Colonic mucosa (tissue), 4 donors: ENCODE measurements at regions not wholly inside any gene's neighbourhood (a gene's known extent, or its start where the extent isn't known, plus 50 kb on each side); places are given as distances from the start of the nearest gene placed in this dataset.
A peak's percentile ranks its signal among the peaks of the same experiment; 100 is the strongest.

ENCODE experiments used
- DNase-seq: peaks from one replicate; pipeline ENCODE4 v3.0.0-alpha.2; 2020
- H3K27ac ChIP-seq: fragments of 200-600 bp; one replicate; pipeline ENCODE4 v1.8.0; 2021
- H3K27me3 ChIP-seq: fragments of 200-600 bp; one replicate; pipeline ENCODE4 v1.8.0; 2021
- H3K36me3 ChIP-seq: fragments of 200-600 bp; one replicate; pipeline ENCODE4 v1.8.0; 2021
- H3K4me1 ChIP-seq: fragments of 200-600 bp; one replicate; pipeline ENCODE4 v1.8.0; 2021; ENCODE audit warnings: mild to moderate bottlenecking
- H3K4me3 ChIP-seq: fragments of 200-600 bp; one replicate; pipeline ENCODE4 v1.8.0; 2021
- H3K9ac ChIP-seq, 2 donors: one replicate each; pipeline ENCODE4 v1.7.0; 2013; ENCODE audit warnings: control low read depth in 2 of 2, low read depth in 2 of 2, low read length in 2 of 2
- H3K9me3 ChIP-seq: fragments of 200-600 bp; one replicate; pipeline ENCODE4 v1.8.0; 2021
- intact Hi-C: fragments of 100-400 bp; cut with DNase I; formaldehyde crosslinking; loops from one replicate; pipeline ENCODE4 v1.14.1; 2022
- TF ChIP-seq, protein P1 (sequence below): fragments of 200-600 bp; IDR thresholded peaks from one replicate; pipeline ENCODE4 v1.8.0; 2022; ENCODE audit warnings: antibody characterized with exemption, mild to moderate bottlenecking
- donor health status: healthy.
- donor health status: DM: no; HTN: no; CAD: no.
- donor health status: DM: no; HTN: no; CAD: no.

DNA sequence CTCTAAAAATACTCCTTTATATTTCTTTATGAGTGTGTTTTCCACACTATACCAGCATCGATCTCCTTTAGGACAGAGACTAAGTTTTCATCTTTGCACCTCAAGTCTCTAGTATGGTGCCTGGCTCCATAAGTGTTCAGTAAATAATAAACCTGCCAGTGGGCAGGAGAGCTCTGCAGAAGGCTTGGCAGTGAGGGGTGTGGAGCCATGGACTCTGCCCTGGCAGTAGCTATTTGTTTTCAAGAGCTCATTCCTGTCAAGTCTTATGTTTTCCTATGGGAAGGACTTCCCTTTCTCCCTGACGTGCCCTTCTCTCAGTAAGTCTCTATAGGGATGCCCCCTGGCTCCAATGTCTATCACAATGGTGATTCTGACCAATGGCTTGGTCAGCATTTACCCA, 252.2 kb downstream of the PIK3R1 start:
- no peak overlapping the region for H3K27ac ChIP-seq
- peak; percentile 66 for DNase-seq
- TF ChIP-seq, protein P1, sequence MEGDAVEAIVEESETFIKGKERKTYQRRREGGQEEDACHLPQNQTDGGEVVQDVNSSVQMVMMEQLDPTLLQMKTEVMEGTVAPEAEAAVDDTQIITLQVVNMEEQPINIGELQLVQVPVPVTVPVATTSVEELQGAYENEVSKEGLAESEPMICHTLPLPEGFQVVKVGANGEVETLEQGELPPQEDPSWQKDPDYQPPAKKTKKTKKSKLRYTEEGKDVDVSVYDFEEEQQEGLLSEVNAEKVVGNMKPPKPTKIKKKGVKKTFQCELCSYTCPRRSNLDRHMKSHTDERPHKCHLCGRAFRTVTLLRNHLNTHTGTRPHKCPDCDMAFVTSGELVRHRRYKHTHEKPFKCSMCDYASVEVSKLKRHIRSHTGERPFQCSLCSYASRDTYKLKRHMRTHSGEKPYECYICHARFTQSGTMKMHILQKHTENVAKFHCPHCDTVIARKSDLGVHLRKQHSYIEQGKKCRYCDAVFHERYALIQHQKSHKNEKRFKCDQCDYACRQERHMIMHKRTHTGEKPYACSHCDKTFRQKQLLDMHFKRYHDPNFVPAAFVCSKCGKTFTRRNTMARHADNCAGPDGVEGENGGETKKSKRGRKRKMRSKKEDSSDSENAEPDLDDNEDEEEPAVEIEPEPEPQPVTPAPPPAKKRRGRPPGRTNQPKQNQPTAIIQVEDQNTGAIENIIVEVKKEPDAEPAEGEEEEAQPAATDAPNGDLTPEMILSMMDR = no peak

DNA sequence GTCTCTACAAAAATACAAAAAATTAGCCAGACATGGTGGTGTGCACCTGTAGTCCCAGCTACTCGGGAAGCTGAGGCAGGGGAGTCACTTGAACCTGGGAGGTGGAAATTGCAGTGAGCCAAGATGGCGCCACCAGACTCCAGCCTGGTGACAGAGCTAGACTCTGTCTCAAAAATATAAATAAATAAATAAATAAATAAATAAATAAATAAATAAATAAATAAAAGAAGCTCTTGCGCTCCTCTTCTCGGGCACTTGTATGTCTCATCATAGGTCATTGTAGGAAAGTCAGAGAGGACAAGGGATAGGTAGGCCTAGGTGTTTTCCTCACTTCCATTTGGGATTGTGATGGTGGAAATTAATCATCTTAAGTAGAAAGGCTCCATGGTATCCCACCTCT, 252.8 kb downstream of the PIK3R1 start:
- Histone ChIP-seq H3K4me3 (no peak overlapping the region), H3K36me3 (no peaks in the 10 kb centered on the region), H3K27ac (no peak overlapping the region), H3K9me3 (no peaks in the 10 kb centered on the region), H3K4me1 (no peaks in the 10 kb centered on the region), H3K27me3 (no peaks in the 10 kb centered on the region), H3K9ac (no peak overlapping the region)
- intact Hi-C loops = no loop called here
- no peak for DNase-seq
- TF ChIP-seq, protein P1 = no peak

More for the DNA sequence above, 252.2 kb downstream of the PIK3R1 start:
- intact Hi-C loops = no loop called here
- H3K4me3 ChIP-seq = no peak overlapping the region
- H3K9ac ChIP-seq = no peak overlapping the region
- no peaks in the 10 kb centered on the region for H3K27me3 ChIP-seq
- no peaks in the 10 kb centered on the region for H3K9me3 ChIP-seq
- no peaks in the 10 kb centered on the region for H3K4me1 ChIP-seq
- no peaks in the 10 kb centered on the region for H3K36me3 ChIP-seq

DNA sequence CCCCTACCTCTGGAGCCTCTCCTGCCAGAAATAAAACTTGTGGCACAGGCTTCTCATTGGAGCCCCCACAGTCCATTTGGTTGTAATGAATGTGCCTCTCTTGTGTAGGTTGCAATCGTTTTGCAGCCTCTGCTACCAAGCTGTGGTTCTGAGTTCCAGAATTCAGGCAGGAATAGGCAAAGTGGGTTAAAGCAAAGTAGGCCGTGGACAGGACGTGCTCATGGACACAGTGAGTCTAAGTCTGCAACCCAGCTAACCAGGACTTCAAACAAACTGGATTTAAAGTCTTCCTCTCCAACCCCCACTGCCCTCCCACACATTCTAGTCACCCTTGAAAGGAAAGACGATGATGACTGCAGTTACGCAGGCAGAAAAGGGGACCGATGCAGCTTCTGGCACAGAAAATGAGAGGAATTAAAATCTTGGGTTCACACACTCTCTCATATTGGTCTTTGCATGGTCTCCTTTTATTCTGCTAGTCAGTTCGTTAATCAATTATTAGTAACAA, 260.0 kb downstream of the PIK3R1 start:
- DNase-seq = no peak
- H3K27ac ChIP-seq = no peak overlapping the region
- H3K4me3 ChIP-seq = no peak overlapping the region
- no peaks in the 10 kb centered on the region for H3K27me3 ChIP-seq
- TF ChIP-seq, protein P1 = no peak
- H3K4me1 ChIP-seq = no peaks in the 10 kb centered on the region
- intact Hi-C loops = no loop called here
- H3K9ac ChIP-seq = no peak overlapping the region
- no peaks in the 10 kb centered on the region for H3K36me3 ChIP-seq
- no peaks in the 10 kb centered on the region for H3K9me3 ChIP-seq

DNA sequence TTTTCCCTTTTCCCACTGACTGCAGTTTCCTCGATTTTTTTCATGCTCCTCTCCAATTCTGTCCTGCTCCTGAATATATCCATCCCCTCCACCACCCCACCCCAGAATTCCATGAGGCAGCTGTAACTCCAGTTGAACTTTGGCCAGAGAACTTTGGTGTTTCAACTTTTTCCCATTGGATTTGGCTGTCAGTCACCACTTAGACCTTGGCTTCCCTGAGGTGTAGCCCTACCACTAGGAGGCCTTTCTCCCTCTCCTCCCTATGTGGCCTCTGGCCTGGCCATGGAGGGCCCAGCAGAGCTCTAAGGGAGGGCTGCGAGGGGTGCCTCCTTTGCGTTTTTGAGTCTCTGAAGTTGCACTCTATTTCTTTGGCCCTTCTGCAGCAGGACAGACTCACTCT, 261.3 kb downstream of the PIK3R1 start:
- peak; percentile 22 for DNase-seq
- Histone ChIP-seq H3K9ac (no peak overlapping the region), H3K4me1 (no peaks in the 10 kb centered on the region), H3K27me3 (no peaks in the 10 kb centered on the region), H3K9me3 (no peaks in the 10 kb centered on the region), H3K4me3 (no peak overlapping the region), H3K36me3 (no peaks in the 10 kb centered on the region), H3K27ac (no peak overlapping the region)
- TF ChIP-seq, protein P1 = no peak
- intact Hi-C loops = no loop called here

DNA sequence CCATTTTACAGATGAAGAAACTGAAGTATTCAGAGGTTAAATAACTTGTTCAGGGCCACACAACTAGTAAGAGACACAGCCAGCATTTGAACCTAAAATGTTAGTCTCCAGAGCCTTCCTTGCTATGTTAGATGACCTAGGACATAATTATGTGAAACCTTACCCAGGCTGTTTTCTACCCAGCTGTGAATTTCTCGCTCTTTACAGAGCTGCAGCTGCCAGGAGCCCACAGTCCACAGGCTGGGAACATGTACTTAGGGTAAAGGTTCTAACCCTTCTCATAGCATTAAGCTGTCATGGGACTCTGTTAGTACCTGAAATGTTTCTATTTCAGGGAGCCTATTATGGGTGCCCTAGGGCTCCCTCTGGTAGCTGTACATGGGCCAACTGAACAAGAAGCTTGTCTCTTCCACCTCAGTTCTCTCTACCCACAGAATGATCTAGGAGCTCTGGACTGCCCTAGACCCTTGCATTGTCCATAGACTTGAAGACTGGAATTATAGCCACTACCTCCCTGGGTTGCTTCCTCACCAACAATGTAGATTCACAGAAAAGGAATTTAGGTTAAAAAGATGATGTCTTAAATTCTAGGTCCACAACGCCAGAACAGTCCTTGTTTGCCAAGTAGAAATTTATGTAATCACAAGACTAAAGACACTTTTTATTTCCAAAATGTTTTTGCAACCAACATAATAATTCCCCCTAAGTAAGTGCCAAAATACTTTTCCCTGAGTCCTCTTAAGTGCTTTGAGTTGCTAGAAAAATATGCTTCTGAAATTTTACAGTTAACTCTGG, 262.9 kb downstream of the PIK3R1 start:
- Histone ChIP-seq H3K4me1 (no peaks in the 10 kb centered on the region), H3K9ac (no peak overlapping the region), H3K36me3 (no peaks in the 10 kb centered on the region), H3K9me3 (no peaks in the 10 kb centered on the region), H3K4me3 (no peak overlapping the region), H3K27ac (no peak overlapping the region), H3K27me3 (no peaks in the 10 kb centered on the region)
- DNase-seq = no peak
- intact Hi-C loops = no loop called here
- TF ChIP-seq, protein P1 = no peak
